NOMO-1 (cell line): ENCODE measurements at regions not wholly inside any gene's neighbourhood (a gene's known extent, or its start where the extent isn't known, plus 50 kb on each side); places are given as distances from the start of the nearest gene placed in this dataset.

Experiments used
- DNase-seq, 2 experiments: peaks; one replicate each; lab custom pipeline; 2025; ENCODE audit not compliant: unreplicated experiment in 2 of 2; lab: John Stamatoyannopoulos, UW

- DNase-seq, result no peak
These were observed 883.7 kb upstream of the TMEM132C start for GRCh38 chr12:127383281-127383680.

GRCh38 chr12:127386723-127387122 lies 880.2 kb upstream of the TMEM132C start:
- no peak for DNase-seq

GRCh38 chr12:127388985-127389384 lies 878.0 kb upstream of the TMEM132C start:
- no peak for DNase-seq

- DNase-seq, result no peak
These were observed 877.0 kb upstream of the TMEM132C start for GRCh38 chr12:127389923-127390322.

GRCh38 chr12:127393465-127393864 lies 873.5 kb upstream of the TMEM132C start:
- no peak for DNase-seq

GRCh38 chr12:127393896-127394295 lies 873.1 kb upstream of the TMEM132C start:
- no peak for DNase-seq

- no peak for DNase-seq
These were observed 870.2 kb upstream of the TMEM132C start for GRCh38 chr12:127396734-127397133.

- no peak for DNase-seq
These were observed 868.8 kb upstream of the TMEM132C start for GRCh38 chr12:127398016-127398710.

- DNase-seq, result no peak
These were observed 867.5 kb upstream of the TMEM132C start for GRCh38 chr12:127399451-127399850.

- no peak for DNase-seq
These were observed 866.7 kb upstream of the TMEM132C start for GRCh38 chr12:127400221-127400620.

- no peak for DNase-seq
These were observed 866.0 kb upstream of the TMEM132C start for GRCh38 chr12:127401005-127401404.

- DNase-seq, result no peak
These were observed 865.4 kb upstream of the TMEM132C start for GRCh38 chr12:127401536-127401935.

- DNase-seq, result no peak
These were observed 855.6 kb upstream of the TMEM132C start for GRCh38 chr12:127411166-127411915.

GRCh38 chr12:127411981-127412380 lies 855.0 kb upstream of the TMEM132C start:
- no peak for DNase-seq

- no peak for DNase-seq
These were observed 854.1 kb upstream of the TMEM132C start for GRCh38 chr12:127412866-127413265.

GRCh38 chr12:127414186-127414585 lies 852.8 kb upstream of the TMEM132C start:
- no peak for DNase-seq

GRCh38 chr12:127414636-127415035 lies 852.3 kb upstream of the TMEM132C start:
- no peak for DNase-seq

- no peak for DNase-seq
These were observed 850.2 kb upstream of the TMEM132C start for GRCh38 chr12:127416796-127417195.

- no peak for DNase-seq
These were observed 847.9 kb upstream of the TMEM132C start for GRCh38 chr12:127419111-127419510.

GRCh38 chr12:127421614-127422013 lies 845.4 kb upstream of the TMEM132C start:
- DNase-seq, result no peak

- no peak for DNase-seq
These were observed 843.9 kb upstream of the TMEM132C start for GRCh38 chr12:127422935-127423566.

GRCh38 chr12:127425474-127425873 lies 841.5 kb upstream of the TMEM132C start:
- no peak for DNase-seq
